ENCODE measurements at regions not wholly inside any gene's neighbourhood (a gene's known extent, or its start where the extent isn't known, plus 50 kb on each side); places are given as distances from the start of the nearest gene placed in this dataset.

DNA sequence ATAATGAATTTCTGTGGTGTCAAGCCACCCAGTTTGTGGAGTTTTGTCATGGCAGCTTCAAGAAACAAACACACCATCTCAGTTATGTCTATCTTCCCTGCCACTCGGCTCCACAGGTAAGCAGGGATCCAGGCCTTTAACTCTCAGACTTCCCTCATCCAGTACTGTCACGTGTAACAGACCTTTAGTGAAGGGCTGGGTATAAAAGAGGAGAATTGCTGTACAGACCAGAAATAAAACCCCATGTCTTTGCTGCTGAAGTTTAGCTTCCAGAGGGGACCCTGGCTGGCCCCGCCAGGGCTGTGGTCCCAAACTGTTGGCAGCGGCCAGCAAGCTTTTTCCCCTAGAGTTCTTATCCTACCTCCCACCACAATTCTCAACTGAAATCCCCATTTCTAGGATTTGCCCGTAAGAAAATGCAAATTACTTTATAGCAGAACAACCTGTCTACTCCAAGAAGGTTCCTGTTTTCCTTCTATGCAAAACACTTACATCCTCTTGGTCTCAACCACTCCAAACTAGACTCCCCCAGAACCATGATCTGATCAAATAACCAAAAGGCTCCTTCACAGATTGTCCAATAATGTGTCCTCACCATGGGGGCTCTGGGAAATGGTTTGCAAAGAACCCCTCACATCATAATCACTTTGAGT lies 438.0 kb upstream of the ID2 start:
- no peak for TF ChIP-seq ELF1 (tag; IDR thresholded peaks at IDR 0.05)
- no peak for TF ChIP-seq JUNB (CRISPR knock-in tag; conservative IDR thresholded peaks at IDR 0.05)
- no peak for TF ChIP-seq HDGF (IDR thresholded peaks at IDR 0.05)
- no peak for TF ChIP-seq CREB1 (IDR thresholded peaks at IDR 0.05)
- TF ChIP-seq CREB1 (CRISPR knock-in tag; IDR thresholded peaks at IDR 0.05) = no peak
- TF ChIP-seq ZBTB43 (CRISPR knock-in tag; IDR thresholded peaks at IDR 0.05) = no peak
- TF ChIP-seq NFE2 (IDR thresholded peaks at IDR 0.05; ENCODE audit: low read depth) = no peak
- no peak for TF ChIP-seq ZNF12 (CRISPR knock-in tag; IDR thresholded peaks at IDR 0.05)
- TF ChIP-seq JUND (IDR thresholded peaks at IDR 0.05; ENCODE audit: borderline replicate concordance, low read depth, low read length) = no peak
- no peak for TF ChIP-seq JUND (tag; IDR thresholded peaks at IDR 0.05; ENCODE audit: borderline replicate concordance, low read depth, low read length)
- no peak for TF ChIP-seq CBX1 (IDR thresholded peaks at IDR 0.05; ENCODE audit: low read depth)
- TF ChIP-seq YY1 (IDR thresholded peaks at IDR 0.05; ENCODE audit: borderline replicate concordance in 1 of 3, control insufficient read depth in 1 of 3, extremely low read depth in 1 of 3, insufficient read depth in 3 of 3, insufficient read length in 1 of 3, insufficient replicate concordance in 2 of 3, low read depth in 1 of 3, low read length in 2 of 3) = no peak
- TF ChIP-seq MEF2A (IDR thresholded peaks at IDR 0.05; ENCODE audit: control insufficient read depth, low read depth, low read length) = no peak
- no peak for TF ChIP-seq MXI1 (IDR thresholded peaks at IDR 0.05; ENCODE audit: low read depth, low read length)
- TF ChIP-seq TARDBP (IDR thresholded peaks at IDR 0.05) = no peak

Data from K562 (cell line).